ENCODE measurements at regions not wholly inside any gene's neighbourhood (a gene's known extent, or its start where the extent isn't known, plus 50 kb on each side); places are given as distances from the start of the nearest gene placed in this dataset.
A peak's percentile ranks its signal among the peaks of the same experiment; 100 is the strongest.

DNA sequence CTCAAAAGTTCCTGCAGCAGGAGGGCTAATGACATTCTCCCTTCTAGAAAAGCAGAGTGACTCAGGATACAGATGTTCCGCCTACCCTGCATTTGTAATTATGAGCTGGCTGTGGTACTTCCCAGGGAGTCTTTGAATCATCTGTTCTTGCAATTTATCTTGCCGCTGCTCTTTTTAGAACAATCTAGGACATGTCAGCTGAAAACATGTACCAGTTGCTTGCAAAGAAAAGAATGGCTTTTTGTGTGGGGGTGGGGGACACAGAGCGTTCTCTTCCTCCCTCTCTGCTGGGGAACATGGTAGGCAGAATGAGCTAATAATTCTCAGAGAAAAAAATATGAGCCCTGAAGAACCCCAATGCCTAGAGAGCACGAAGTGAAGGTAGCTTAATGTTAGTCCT lies 51.7 kb upstream of the TUT7 start:
- Histone ChIP-seq H3K4me3 (ENCODE audit: low read length in 2 of 2) (no peak overlapping the region), H3K27me3 (ENCODE audit: control insufficient read depth in 1 of 2, insufficient read depth in 2 of 2, low read length in 2 of 2) (no peaks in the 10 kb centered on the region), H3K4me1 (ENCODE audit: control insufficient read depth, insufficient read depth, low read length) (peaks cover 25% of the 10 kb centered on the region), H3K27ac (ENCODE audit: low read length) (peak overlapping the region; percentile 6), H3K9me3 (ENCODE audit: control insufficient read depth in 2 of 2, low read length in 2 of 2) (no peaks in the 10 kb centered on the region), H3K9ac (ENCODE audit: low read length in 2 of 2) (no peak overlapping the region), H3K36me3 (ENCODE audit: control insufficient read depth in 2 of 2, insufficient read depth in 2 of 2, low read length in 2 of 2) (no peaks in the 10 kb centered on the region)

DNA sequence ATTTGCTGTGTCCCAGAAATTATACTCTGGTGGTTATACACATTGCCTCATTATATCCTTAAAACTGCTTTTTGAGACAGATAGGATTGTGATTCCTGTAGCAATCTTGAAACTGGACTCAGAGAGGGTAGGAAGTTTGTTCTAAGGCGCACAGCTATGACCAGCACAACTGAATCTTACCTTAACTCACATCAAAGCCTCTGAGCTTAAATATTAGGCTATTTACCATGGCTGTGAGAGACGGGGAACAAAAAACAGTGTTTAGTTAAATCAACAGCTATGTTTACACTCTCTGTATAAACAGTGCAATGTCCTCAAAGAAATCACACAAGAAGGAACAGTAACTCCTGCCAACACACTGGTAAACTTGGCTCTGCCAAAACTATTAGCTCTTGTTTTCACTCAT lies 50.9 kb upstream of the TUT7 start:
- Histone ChIP-seq H3K9me3 (ENCODE audit: control insufficient read depth in 2 of 2, low read length in 2 of 2) (no peaks in the 10 kb centered on the region), H3K27ac (ENCODE audit: low read length) (no peak overlapping the region)

More for the DNA sequence above, 50.9 kb upstream of the TUT7 start:
- no peaks in the 10 kb centered on the region for H3K27me3 ChIP-seq (ENCODE audit: control insufficient read depth in 1 of 2, insufficient read depth in 2 of 2, low read length in 2 of 2)
- no peak overlapping the region for H3K9ac ChIP-seq (ENCODE audit: low read length in 2 of 2)
- H3K4me1 ChIP-seq (ENCODE audit: control insufficient read depth, insufficient read depth, low read length), result peaks cover 25% of the 10 kb centered on the region
- H3K4me3 ChIP-seq (ENCODE audit: low read length in 2 of 2), result no peak overlapping the region
- H3K36me3 ChIP-seq (ENCODE audit: control insufficient read depth in 2 of 2, insufficient read depth in 2 of 2, low read length in 2 of 2), result no peaks in the 10 kb centered on the region
